Testis (tissue), 2 donors: ENCODE measurements at regions not wholly inside any gene's neighbourhood (a gene's known extent, or its start where the extent isn't known, plus 50 kb on each side); places are given as distances from the start of the nearest gene placed in this dataset.
"Not testable (repeated sequence)": the region's sequence is repeated elsewhere in the genome, so short reads cannot be mapped to it uniquely, and the experiment has no call there.

Source experiments
- DNase-seq: peaks from one replicate; pipeline ENCODE4 v3.0.0-alpha.2; 2019
- H3K27ac ChIP-seq, 2 donors: fragments of 200-600 bp; sonication (generic); one replicate each; pipeline ENCODE4 v1.5.1; 2019
- H3K27me3 ChIP-seq: fragments of 200-600 bp; sonication (generic); one replicate; pipeline ENCODE4 v1.5.1; 2019
- H3K36me3 ChIP-seq: fragments of 200-600 bp; sonication (generic); one replicate; pipeline ENCODE4 v1.5.1; 2017; ENCODE audit warnings: low read depth; ENCODE audit errors: missing control alignments
- H3K4me1 ChIP-seq: fragments of 200-600 bp; sonication (generic); one replicate; pipeline ENCODE4 v1.5.1; 2019
- H3K4me3 ChIP-seq, 2 donors: fragments of 200-600 bp; sonication (generic); one replicate each; pipeline ENCODE4 v1.5.1; 2017 to 2019
- H3K9me3 ChIP-seq: fragments of 200-600 bp; sonication (generic); one replicate; pipeline ENCODE4 v1.5.1; 2017
- CTCF ChIP-seq, 3 experiments: fragments of 450-650 bp in 2 of 3; fragments of 200-600 bp in 1 of 3; sonication (generic) in 1 of 3; IDR thresholded peaks; one replicate each; pipeline ENCODE4 v1.5.1; 2016 to 2019; ENCODE audit warnings: antibody characterized with exemption in 3 of 3, mild to moderate bottlenecking in 2 of 3, moderate library complexity in 1 of 3
- POLR2A ChIP-seq: fragments of 450-650 bp; IDR thresholded peaks from one replicate; pipeline ENCODE4 v1.6.1; 2017; ENCODE audit warnings: antibody characterized with exemption, mild to moderate bottlenecking, moderate library complexity
- WGBS, 2 donors: methylation state at CpG; one replicate each; pipeline ENCODE4 v1.1.5; 2018; 5-methylcytosine and 5-hydroxymethylcytosine counted together
- intact Hi-C: fragments of 100-400 bp; cut with DNase I; formaldehyde crosslinking; loops from one replicate; pipeline ENCODE4 v1.15.1; 2023; ENCODE audit warnings: low total_unique reads

- 89 to 90% methylated on average over 5 of the region's 5 CpGs for WGBS, 2 donors
- H3K4me1 ChIP-seq = no peaks in the 10 kb centered on the region
- H3K27me3 ChIP-seq = no peaks in the 10 kb centered on the region
- no peak overlapping the region for H3K27ac ChIP-seq
- DNase-seq = no peak
- H3K4me3 ChIP-seq = no peak overlapping the region
- intact Hi-C loops = no loop called here
- H3K9me3 ChIP-seq = no peaks in the 10 kb centered on the region
- no peak for TF ChIP-seq CTCF (IDR thresholded peaks at IDR 0.05)
- TF ChIP-seq POLR2A = no peak
- H3K36me3 ChIP-seq = no peaks in the 10 kb centered on the region
Observed at GRCh38 chr15:69615736-69616135, 163.1 kb downstream of the RPLP1 start.

GRCh38 chr15:69616558-69616957 lies 163.9 kb downstream of the RPLP1 start:
- 71 to 82% methylated on average over 3 of the region's 3 CpGs for WGBS, 2 donors
- H3K9me3 ChIP-seq = no peaks in the 10 kb centered on the region

GRCh38 chr15:69617144-69617543 lies 164.5 kb downstream of the RPLP1 start:
- H3K4me1 ChIP-seq, H3K36me3 ChIP-seq, intact Hi-C loops, H3K27ac ChIP-seq, H3K9me3 ChIP-seq, DNase-seq, H3K27me3 ChIP-seq, H3K4me3 ChIP-seq: not testable (repeated sequence)
- WGBS, 2 donors = 86 to 91% methylated on average over 3 to 4 of the region's 4 CpGs

More at GRCh38 chr15:69616558-69616957, 163.9 kb downstream of the RPLP1 start:
- no peak for TF ChIP-seq POLR2A
- TF ChIP-seq CTCF (IDR thresholded peaks at IDR 0.05) = no peak
- intact Hi-C loops = no loop called here
- H3K4me3 ChIP-seq = no peak overlapping the region
- no peaks in the 10 kb centered on the region for H3K36me3 ChIP-seq
- no peaks in the 10 kb centered on the region for H3K27me3 ChIP-seq
- H3K4me1 ChIP-seq = no peaks in the 10 kb centered on the region
- no peak overlapping the region for H3K27ac ChIP-seq
- no peak for DNase-seq

GRCh38 chr15:69623392-69624154 lies 171.0 kb downstream of the RPLP1 start:
- Histone ChIP-seq H3K27ac (no peak overlapping the region), H3K9me3 (no peaks in the 10 kb centered on the region), H3K4me1 (peaks cover 3% of the 10 kb centered on the region), H3K36me3 (no peaks in the 10 kb centered on the region), H3K4me3 (no peak overlapping the region), H3K27me3 (no peaks in the 10 kb centered on the region)
- intact Hi-C loops = no loop called here
- 84 to 92% methylated on average over 3 of the region's 3 CpGs for WGBS, 2 donors
- DNase-seq = no peak
- no peak for TF ChIP-seq POLR2A
- no peak for TF ChIP-seq CTCF (IDR thresholded peaks at IDR 0.05)

GRCh38 chr15:69624155-69624520 lies 171.5 kb downstream of the RPLP1 start:
- no peak overlapping the region for H3K27ac ChIP-seq
- no peaks in the 10 kb centered on the region for H3K36me3 ChIP-seq
- H3K4me3 ChIP-seq = no peak overlapping the region
- WGBS, 2 donors = 71 to 72% methylated on average over 2 of the region's 2 CpGs
- DNase-seq = no peak
- intact Hi-C loops = no loop called here
- TF ChIP-seq CTCF (IDR thresholded peaks at IDR 0.05) (no peak), POLR2A (no peak)
- H3K27me3 ChIP-seq = no peaks in the 10 kb centered on the region
- peaks cover 3% of the 10 kb centered on the region for H3K4me1 ChIP-seq
- no peaks in the 10 kb centered on the region for H3K9me3 ChIP-seq
